Ishikawa (cell line): ENCODE measurements at regions not wholly inside any gene's neighbourhood (a gene's known extent, or its start where the extent isn't known, plus 50 kb on each side); places are given as distances from the start of the nearest gene placed in this dataset.

Experiments used
- CEBPB ChIP-seq: IDR thresholded peaks from 2 replicates; pipeline ENCODE4 v1.6.1; 2012
- CREB1 ChIP-seq: IDR thresholded peaks from 2 replicates; pipeline ENCODE4 v1.6.1; 2012; ENCODE audit warnings: low read depth
- EGR1 ChIP-seq: IDR thresholded peaks from 2 replicates; pipeline ENCODE4 v1.6.1; 2012
- EP300 ChIP-seq: IDR thresholded peaks from 2 replicates; pipeline ENCODE4 v1.6.1; 2012; ENCODE audit warnings: borderline replicate concordance
- FOXM1 ChIP-seq: IDR thresholded peaks from 2 replicates; pipeline ENCODE4 v1.6.1; 2012; ENCODE audit warnings: low read depth, borderline replicate concordance
- NFIC ChIP-seq: IDR thresholded peaks from 2 replicates; pipeline ENCODE4 v1.6.1; 2012
- RAD21 ChIP-seq: IDR thresholded peaks from 2 replicates; pipeline ENCODE4 v1.6.1; 2012; ENCODE audit warnings: low read depth
- TAF1 ChIP-seq: IDR thresholded peaks from 2 replicates; pipeline ENCODE4 v1.6.1; 2012; ENCODE audit warnings: low read depth, mild to moderate bottlenecking
- TCF12 ChIP-seq: IDR thresholded peaks from 2 replicates; pipeline ENCODE4 v1.6.1; 2012; ENCODE audit warnings: low read depth
- TEAD4 ChIP-seq: IDR thresholded peaks from 2 replicates; pipeline ENCODE4 v1.6.1; 2012
- YY1 ChIP-seq: IDR thresholded peaks from 2 replicates; pipeline ENCODE4 v1.6.1; 2012; ENCODE audit warnings: low read depth
- ZBTB7A ChIP-seq: IDR thresholded peaks from 2 replicates; pipeline ENCODE4 v1.6.1; 2012; ENCODE audit warnings: low read depth
- TF ChIP-seq, protein P1 (sequence below): IDR thresholded peaks from 2 replicates; pipeline ENCODE4 v1.6.1; 2012; ENCODE audit warnings: low read depth, mild to moderate bottlenecking
- TF ChIP-seq, protein P2 (sequence below): IDR thresholded peaks from 2 replicates; pipeline ENCODE4 v1.6.1; 2012
- TF ChIP-seq, protein P3 (sequence below): IDR thresholded peaks from 2 replicates; pipeline ENCODE4 v1.6.1; 2012

DNA sequence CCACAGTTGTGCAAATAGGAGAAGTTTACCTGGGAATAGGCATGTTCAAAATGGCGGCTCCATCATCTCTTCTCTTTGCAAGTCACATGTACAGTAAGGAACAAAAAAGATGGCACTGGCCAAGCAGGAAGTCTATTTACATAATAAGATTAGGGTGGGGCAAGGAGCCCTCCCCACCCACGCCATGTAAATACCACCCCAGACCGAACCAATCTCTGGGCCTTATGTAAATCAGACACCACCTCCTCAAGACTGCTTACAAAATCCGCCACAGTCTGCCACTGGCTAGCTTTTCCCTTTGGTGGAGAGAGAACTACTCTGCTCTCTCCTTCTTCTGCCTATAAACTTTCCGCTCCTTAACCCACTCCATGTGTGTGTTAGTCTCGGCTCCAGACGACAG is 1496.3 kb downstream of the REEP3 start:
- TF ChIP-seq RAD21: no peak
- TF ChIP-seq TCF12: no peak

DNA sequence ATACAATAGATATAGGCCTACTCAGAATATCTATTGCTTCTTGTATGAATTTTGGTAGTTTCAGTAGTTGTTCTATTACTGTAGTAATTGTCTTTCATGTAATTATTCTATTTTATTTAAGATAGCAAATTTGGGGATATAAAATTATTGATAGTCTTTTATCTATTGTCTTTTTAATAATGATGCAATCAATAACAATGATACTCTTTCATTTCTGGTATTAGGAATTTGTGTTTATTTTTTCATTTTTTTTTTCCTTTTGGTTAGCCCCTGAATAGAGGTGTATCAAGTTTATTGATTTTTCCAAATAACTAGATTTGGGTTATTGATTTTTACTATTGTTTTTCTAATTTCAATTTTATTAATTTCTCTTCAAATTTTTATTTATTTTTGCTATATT is 1503.7 kb downstream of the REEP3 start:
- TF ChIP-seq TAF1: no peak
- no peak for TF ChIP-seq EP300
- TF ChIP-seq CEBPB: no peak
- no peak for TF ChIP-seq EGR1
- TF ChIP-seq, protein P1, sequence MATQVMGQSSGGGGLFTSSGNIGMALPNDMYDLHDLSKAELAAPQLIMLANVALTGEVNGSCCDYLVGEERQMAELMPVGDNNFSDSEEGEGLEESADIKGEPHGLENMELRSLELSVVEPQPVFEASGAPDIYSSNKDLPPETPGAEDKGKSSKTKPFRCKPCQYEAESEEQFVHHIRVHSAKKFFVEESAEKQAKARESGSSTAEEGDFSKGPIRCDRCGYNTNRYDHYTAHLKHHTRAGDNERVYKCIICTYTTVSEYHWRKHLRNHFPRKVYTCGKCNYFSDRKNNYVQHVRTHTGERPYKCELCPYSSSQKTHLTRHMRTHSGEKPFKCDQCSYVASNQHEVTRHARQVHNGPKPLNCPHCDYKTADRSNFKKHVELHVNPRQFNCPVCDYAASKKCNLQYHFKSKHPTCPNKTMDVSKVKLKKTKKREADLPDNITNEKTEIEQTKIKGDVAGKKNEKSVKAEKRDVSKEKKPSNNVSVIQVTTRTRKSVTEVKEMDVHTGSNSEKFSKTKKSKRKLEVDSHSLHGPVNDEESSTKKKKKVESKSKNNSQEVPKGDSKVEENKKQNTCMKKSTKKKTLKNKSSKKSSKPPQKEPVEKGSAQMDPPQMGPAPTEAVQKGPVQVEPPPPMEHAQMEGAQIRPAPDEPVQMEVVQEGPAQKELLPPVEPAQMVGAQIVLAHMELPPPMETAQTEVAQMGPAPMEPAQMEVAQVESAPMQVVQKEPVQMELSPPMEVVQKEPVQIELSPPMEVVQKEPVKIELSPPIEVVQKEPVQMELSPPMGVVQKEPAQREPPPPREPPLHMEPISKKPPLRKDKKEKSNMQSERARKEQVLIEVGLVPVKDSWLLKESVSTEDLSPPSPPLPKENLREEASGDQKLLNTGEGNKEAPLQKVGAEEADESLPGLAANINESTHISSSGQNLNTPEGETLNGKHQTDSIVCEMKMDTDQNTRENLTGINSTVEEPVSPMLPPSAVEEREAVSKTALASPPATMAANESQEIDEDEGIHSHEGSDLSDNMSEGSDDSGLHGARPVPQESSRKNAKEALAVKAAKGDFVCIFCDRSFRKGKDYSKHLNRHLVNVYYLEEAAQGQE: no peak
- TF ChIP-seq YY1: no peak
- TF ChIP-seq, protein P2, sequence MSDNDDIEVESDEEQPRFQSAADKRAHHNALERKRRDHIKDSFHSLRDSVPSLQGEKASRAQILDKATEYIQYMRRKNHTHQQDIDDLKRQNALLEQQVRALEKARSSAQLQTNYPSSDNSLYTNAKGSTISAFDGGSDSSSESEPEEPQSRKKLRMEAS: no peak
- no peak for TF ChIP-seq ZBTB7A
- TF ChIP-seq FOXM1: no peak
- no peak for TF ChIP-seq TEAD4
- no peak for TF ChIP-seq TCF12
- TF ChIP-seq CREB1: no peak
- TF ChIP-seq NFIC: no peak
- TF ChIP-seq RAD21: no peak
- TF ChIP-seq, protein P3, sequence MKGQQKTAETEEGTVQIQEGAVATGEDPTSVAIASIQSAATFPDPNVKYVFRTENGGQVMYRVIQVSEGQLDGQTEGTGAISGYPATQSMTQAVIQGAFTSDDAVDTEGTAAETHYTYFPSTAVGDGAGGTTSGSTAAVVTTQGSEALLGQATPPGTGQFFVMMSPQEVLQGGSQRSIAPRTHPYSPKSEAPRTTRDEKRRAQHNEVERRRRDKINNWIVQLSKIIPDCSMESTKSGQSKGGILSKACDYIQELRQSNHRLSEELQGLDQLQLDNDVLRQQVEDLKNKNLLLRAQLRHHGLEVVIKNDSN: no peak

DNA sequence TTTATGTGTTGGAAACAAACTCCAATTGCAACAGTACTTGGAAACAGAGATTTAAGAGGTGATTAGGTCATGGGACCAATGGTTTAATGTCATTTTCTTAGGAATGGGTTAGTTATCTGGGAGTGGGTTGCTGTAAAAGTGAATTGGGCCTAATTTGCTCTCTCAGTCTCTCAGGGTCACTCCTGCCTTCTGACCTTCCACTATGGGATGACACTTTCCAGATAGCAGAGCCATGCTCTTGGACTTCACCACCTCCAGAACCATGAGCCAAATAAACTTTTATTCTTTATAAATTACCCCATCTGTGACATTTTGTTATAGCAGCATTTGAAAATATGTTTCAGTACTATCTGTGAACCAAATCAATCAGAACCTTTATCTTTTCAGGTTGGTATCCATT is 1509.1 kb downstream of the REEP3 start:
- no peak for TF ChIP-seq FOXM1
- TF ChIP-seq ZBTB7A: no peak
- TF ChIP-seq EGR1: no peak
- no peak for TF ChIP-seq TEAD4
- TF ChIP-seq EP300: no peak
- no peak for TF ChIP-seq CEBPB
- TF ChIP-seq TAF1: no peak
- TF ChIP-seq, protein P1: no peak
- no peak for TF ChIP-seq TCF12
- TF ChIP-seq NFIC: no peak
- TF ChIP-seq YY1: no peak
- no peak for TF ChIP-seq RAD21
- TF ChIP-seq, protein P2: no peak
- no peak for TF ChIP-seq CREB1
- TF ChIP-seq, protein P3: no peak

DNA sequence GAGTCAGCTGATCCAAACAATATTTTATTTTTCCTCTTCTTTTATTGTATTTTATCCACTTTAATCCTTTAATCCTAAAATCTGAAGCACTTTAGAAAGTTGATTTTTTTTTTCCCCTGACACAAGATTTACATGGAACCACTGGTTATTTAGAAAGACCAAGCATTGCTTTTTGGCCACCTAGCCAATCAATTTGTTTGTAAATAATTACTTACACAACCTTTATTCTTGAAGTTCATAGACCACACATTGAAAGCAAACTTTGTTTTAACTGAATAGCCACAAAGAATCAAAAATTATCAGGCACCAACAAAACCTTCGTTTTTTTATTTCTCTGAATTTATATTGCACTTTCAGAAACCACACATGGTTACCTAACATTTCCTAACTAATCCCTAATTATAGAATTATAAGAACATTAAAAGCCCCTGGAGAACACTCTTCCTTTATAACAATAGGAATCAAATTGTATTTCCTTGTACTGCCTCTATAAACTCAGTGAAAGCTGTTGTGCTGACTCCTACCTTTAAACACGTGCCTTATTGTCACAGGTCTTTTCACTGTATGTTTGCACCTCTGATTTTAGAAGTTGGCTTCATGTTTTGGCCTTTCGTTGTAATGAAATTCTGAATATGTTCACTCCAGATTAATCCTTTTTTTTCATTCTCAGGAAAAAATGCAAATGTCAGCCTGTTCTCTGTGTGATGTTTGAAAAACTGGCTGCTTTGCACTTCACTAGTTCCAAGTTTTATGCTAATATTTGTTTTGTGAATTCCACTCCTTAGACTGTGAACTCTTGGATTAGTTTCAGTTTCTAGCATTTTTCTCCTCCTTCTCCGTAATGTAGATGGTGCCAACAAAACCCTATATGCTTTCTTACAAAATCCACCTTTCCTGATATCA is 1511.9 kb downstream of the REEP3 start:
- TF ChIP-seq RAD21: no peak
- no peak for TF ChIP-seq YY1
- no peak for TF ChIP-seq FOXM1
- TF ChIP-seq, protein P1: no peak
- TF ChIP-seq ZBTB7A: no peak
- no peak for TF ChIP-seq TAF1
- TF ChIP-seq, protein P2: no peak
- TF ChIP-seq CEBPB: no peak
- no peak for TF ChIP-seq TCF12
- TF ChIP-seq TEAD4: no peak
- TF ChIP-seq EP300: no peak
- TF ChIP-seq, protein P3: no peak
- no peak for TF ChIP-seq NFIC
- no peak for TF ChIP-seq CREB1
- TF ChIP-seq EGR1: no peak
